Panc1 (cell line): ENCODE measurements at regions not wholly inside any gene's neighbourhood (a gene's known extent, or its start where the extent isn't known, plus 50 kb on each side); places are given as distances from the start of the nearest gene placed in this dataset.

Source experiments
- POLR2AphosphoS5 ChIP-seq: IDR thresholded peaks from 2 replicates; pipeline ENCODE4 v1.6.1; 2012; ENCODE audit warnings: mild to moderate bottlenecking, low read depth, low read length, moderate library complexity
- TF ChIP-seq, protein P1 (sequence below): fragments of 450-650 bp; IDR thresholded peaks from 2 replicates; pipeline ENCODE4 v1.5.1; 2017; ENCODE audit warnings: mild to moderate bottlenecking

DNA sequence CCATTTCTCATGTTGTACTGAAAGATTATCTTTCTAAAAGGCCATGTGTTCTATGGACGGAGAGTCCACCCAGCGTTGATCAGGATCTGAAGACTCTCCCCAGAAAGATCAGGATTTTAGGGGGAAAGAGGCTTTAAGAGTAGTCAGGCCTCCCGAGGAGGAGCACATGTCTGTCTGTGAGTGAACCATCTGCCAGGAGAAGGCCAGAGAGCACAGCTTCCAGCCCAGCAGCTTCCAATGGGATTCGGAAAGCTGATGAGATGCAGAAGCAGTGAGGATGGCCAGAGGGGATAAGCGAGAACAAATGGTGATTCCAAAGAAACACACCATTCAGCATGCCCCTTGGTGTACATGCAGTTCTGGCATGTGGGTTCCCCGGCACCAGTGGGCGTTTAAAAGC is 88.5 kb upstream of the TCERG1L start:
- TF ChIP-seq, protein P1, sequence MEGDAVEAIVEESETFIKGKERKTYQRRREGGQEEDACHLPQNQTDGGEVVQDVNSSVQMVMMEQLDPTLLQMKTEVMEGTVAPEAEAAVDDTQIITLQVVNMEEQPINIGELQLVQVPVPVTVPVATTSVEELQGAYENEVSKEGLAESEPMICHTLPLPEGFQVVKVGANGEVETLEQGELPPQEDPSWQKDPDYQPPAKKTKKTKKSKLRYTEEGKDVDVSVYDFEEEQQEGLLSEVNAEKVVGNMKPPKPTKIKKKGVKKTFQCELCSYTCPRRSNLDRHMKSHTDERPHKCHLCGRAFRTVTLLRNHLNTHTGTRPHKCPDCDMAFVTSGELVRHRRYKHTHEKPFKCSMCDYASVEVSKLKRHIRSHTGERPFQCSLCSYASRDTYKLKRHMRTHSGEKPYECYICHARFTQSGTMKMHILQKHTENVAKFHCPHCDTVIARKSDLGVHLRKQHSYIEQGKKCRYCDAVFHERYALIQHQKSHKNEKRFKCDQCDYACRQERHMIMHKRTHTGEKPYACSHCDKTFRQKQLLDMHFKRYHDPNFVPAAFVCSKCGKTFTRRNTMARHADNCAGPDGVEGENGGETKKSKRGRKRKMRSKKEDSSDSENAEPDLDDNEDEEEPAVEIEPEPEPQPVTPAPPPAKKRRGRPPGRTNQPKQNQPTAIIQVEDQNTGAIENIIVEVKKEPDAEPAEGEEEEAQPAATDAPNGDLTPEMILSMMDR, result no peak
- TF ChIP-seq POLR2AphosphoS5, result no peak
